ENCODE measurements at regions not wholly inside any gene's neighbourhood (a gene's known extent, or its start where the extent isn't known, plus 50 kb on each side); places are given as distances from the start of the nearest gene placed in this dataset.

- TF ChIP-seq CTCF (IDR thresholded peaks at IDR 0.05; ENCODE audit: poor library complexity) (peak; percentile 15), EZH2 (IDR thresholded peaks at IDR 0.05; ENCODE audit: borderline replicate concordance) (no peak)
Measured at GRCh38 chr14:93857500-93858283, 69.4 kb upstream of the PRIMA1 start.
